ENCODE measurements at regions not wholly inside any gene's neighbourhood (a gene's known extent, or its start where the extent isn't known, plus 50 kb on each side); places are given as distances from the start of the nearest gene placed in this dataset.
A peak's percentile ranks its signal among the peaks of the same experiment; 100 is the strongest.

GRCh38 chr2:235126768-235127167, 175.0 kb downstream of the SH3BP4 start:
- no peaks in the 10 kb centered on the region for H4K20me1 ChIP-seq
- H3K9me3 ChIP-seq (replicated peaks in 1 of 11), result peaks cover 0 to 7% (median 0%) of the 10 kb centered on the region in 11 experiments; a peak in 2 of 22 replicates
- H3K27ac ChIP-seq, result no peak overlapping the region
- H3K36me3 ChIP-seq, result no peaks in the 10 kb centered on the region
- no peak overlapping the region for H3K4me2 ChIP-seq
- no peak overlapping the region for H3K4me3 ChIP-seq
- H3K9ac ChIP-seq, result no peak overlapping the region
- TF ChIP-seq Cebpa-rat (IDR thresholded peaks at IDR 0.05), result no peak
- no peaks in the 10 kb centered on the region for H3K4me1 ChIP-seq
- no peaks in the 10 kb centered on the region for H3K27me3 ChIP-seq

- Histone ChIP-seq H3K9ac (no peak overlapping the region), H3K27me3 (no peaks in the 10 kb centered on the region)
Observed at GRCh38 chr2:235127931-235128330, 176.1 kb downstream of the SH3BP4 start.

GRCh38 chr2:235129850-235130249, 178.0 kb downstream of the SH3BP4 start:
- Histone ChIP-seq H4K20me1 (no peaks in the 10 kb centered on the region), H3K4me2 (no peak overlapping the region), H3K4me3 (no peak overlapping the region), H3K4me1 (peaks cover 0 to 21% (median 17%) of the 10 kb centered on the region in 10 experiments; a peak in 18 of 20 replicates), H3K27me3 (no peaks in the 10 kb centered on the region), H3K27ac (no peak overlapping the region), H3K36me3 (no peaks in the 10 kb centered on the region), H3K9me3 (replicated peaks in 1 of 11) (peaks cover 0 to 7% (median 0%) of the 10 kb centered on the region in 11 experiments; a peak in 2 of 22 replicates), H3K9ac (no peak overlapping the region)
- no peak for TF ChIP-seq Cebpa-rat (IDR thresholded peaks at IDR 0.05)

More at GRCh38 chr2:235127931-235128330, 176.1 kb downstream of the SH3BP4 start:
- no peak overlapping the region for H3K4me3 ChIP-seq
- H3K27ac ChIP-seq, result no peak overlapping the region
- H4K20me1 ChIP-seq, result no peaks in the 10 kb centered on the region
- TF ChIP-seq Cebpa-rat (IDR thresholded peaks at IDR 0.05), result no peak
- peaks cover 0 to 4% (median 3%) of the 10 kb centered on the region in 10 experiments; a peak in 6 of 20 replicates for H3K4me1 ChIP-seq
- H3K4me2 ChIP-seq, result no peak overlapping the region
- no peaks in the 10 kb centered on the region for H3K36me3 ChIP-seq
- H3K9me3 ChIP-seq (replicated peaks in 1 of 11), result peaks cover 0 to 7% (median 0%) of the 10 kb centered on the region in 11 experiments; a peak in 2 of 22 replicates

- no peak for TF ChIP-seq Cebpa-rat (IDR thresholded peaks at IDR 0.05)
Observed at GRCh38 chr2:235131334-235132305, 179.8 kb downstream of the SH3BP4 start.

GRCh38 chr2:235132651-235133050, 180.8 kb downstream of the SH3BP4 start:
- TF ChIP-seq Cebpa-rat (IDR thresholded peaks at IDR 0.05), result no peak
- no peaks in the 10 kb centered on the region for H4K20me1 ChIP-seq
- no peaks in the 10 kb centered on the region for H3K36me3 ChIP-seq
- no peak overlapping the region for H3K9ac ChIP-seq
- no peaks in the 10 kb centered on the region for H3K27me3 ChIP-seq
- H3K27ac ChIP-seq, result no peak overlapping the region
- peaks cover 0 to 7% (median 0%) of the 10 kb centered on the region in 11 experiments; a peak in 2 of 22 replicates for H3K9me3 ChIP-seq (replicated peaks in 1 of 11)
- H3K4me2 ChIP-seq, result peak overlapping the region in 5 of 11 experiments; percentile 7 to 39 (median 31); a peak in 6 of 22 replicates
- no peak overlapping the region for H3K4me3 ChIP-seq
- H3K4me1 ChIP-seq, result peaks cover 0 to 23% (median 17%) of the 10 kb centered on the region in 10 experiments; a peak in 18 of 20 replicates

More at GRCh38 chr2:235131334-235132305, 179.8 kb downstream of the SH3BP4 start:
- Histone ChIP-seq H4K20me1 (no peaks in the 10 kb centered on the region), H3K4me3 (no peak overlapping the region), H3K9me3 (replicated peaks in 1 of 11) (peaks cover 0 to 7% (median 0%) of the 10 kb centered on the region in 11 experiments; a peak in 2 of 22 replicates), H3K4me1 (peaks cover 0 to 23% (median 17%) of the 10 kb centered on the region in 10 experiments; a peak in 18 of 20 replicates), H3K4me2 (no peak overlapping the region), H3K27ac (no peak overlapping the region), H3K36me3 (no peaks in the 10 kb centered on the region), H3K27me3 (no peaks in the 10 kb centered on the region), H3K9ac (no peak overlapping the region)

- no peaks in the 10 kb centered on the region for H3K9me3 ChIP-seq (replicated peaks in 1 of 11)
- peaks cover 0 to 23% (median 17%) of the 10 kb centered on the region in 10 experiments; a peak in 18 of 20 replicates for H3K4me1 ChIP-seq
- TF ChIP-seq Cebpa-rat (IDR thresholded peaks at IDR 0.05), result no peak
- H3K27me3 ChIP-seq, result no peaks in the 10 kb centered on the region
- peak overlapping the region in 10 of 11 experiments; percentile 15 to 70 (median 57); a peak in 17 of 22 replicates for H3K4me2 ChIP-seq
- H3K4me3 ChIP-seq, result no peak overlapping the region
- no peaks in the 10 kb centered on the region for H3K36me3 ChIP-seq
- H4K20me1 ChIP-seq, result no peaks in the 10 kb centered on the region
- no peak overlapping the region for H3K9ac ChIP-seq
- no peak overlapping the region for H3K27ac ChIP-seq
Observed at GRCh38 chr2:235133837-235134236, 182.0 kb downstream of the SH3BP4 start.

GRCh38 chr2:235134420-235134819, 182.6 kb downstream of the SH3BP4 start:
- peak overlapping the region in 8 of 11 experiments; percentile 27 to 70 (median 60); a peak in 16 of 22 replicates for H3K4me2 ChIP-seq
- H3K27ac ChIP-seq, result no peak overlapping the region
- no peaks in the 10 kb centered on the region for H3K9me3 ChIP-seq (replicated peaks in 1 of 11)
- H4K20me1 ChIP-seq, result no peaks in the 10 kb centered on the region
- H3K4me3 ChIP-seq, result no peak overlapping the region
- H3K36me3 ChIP-seq, result no peaks in the 10 kb centered on the region
- H3K9ac ChIP-seq, result no peak overlapping the region
- no peaks in the 10 kb centered on the region for H3K27me3 ChIP-seq
- TF ChIP-seq Cebpa-rat (IDR thresholded peaks at IDR 0.05), result no peak
- H3K4me1 ChIP-seq, result peaks cover 0 to 23% (median 17%) of the 10 kb centered on the region in 10 experiments; a peak in 18 of 20 replicates

GRCh38 chr2:235135195-235135965, 183.6 kb downstream of the SH3BP4 start:
- Histone ChIP-seq H4K20me1 (no peaks in the 10 kb centered on the region), H3K27me3 (no peaks in the 10 kb centered on the region), H3K9ac (no peak overlapping the region), H3K4me2 (no peak overlapping the region), H3K36me3 (no peaks in the 10 kb centered on the region), H3K9me3 (replicated peaks in 1 of 11) (no peaks in the 10 kb centered on the region), H3K4me1 (peaks cover 0 to 23% (median 17%) of the 10 kb centered on the region in 10 experiments; a peak in 18 of 20 replicates), H3K27ac (no peak overlapping the region), H3K4me3 (no peak overlapping the region)
- no peak for TF ChIP-seq Cebpa-rat (IDR thresholded peaks at IDR 0.05)
